Caco-2 (cell line): ENCODE measurements at regions not wholly inside any gene's neighbourhood (a gene's known extent, or its start where the extent isn't known, plus 50 kb on each side); places are given as distances from the start of the nearest gene placed in this dataset.

ENCODE experiments used
- BruUV-seq: library from RNA; stranded (reverse); fragments of 400-500 nt; replicated peaks from 2 replicates; lab custom pipeline; 2021; lab: Mats Ljungman, UMichigan
- CTCF ChIA-PET: fragments of 300-600 bp; sonication (Branson Sonifier 250); formaldehyde crosslinking; loops from one replicate; lab custom pipeline; 2022; ENCODE audit warnings: antibody characterized with exemption; lab: Charles Lee
- POLR2A ChIA-PET: fragments of 300-600 bp; sonication (Branson Sonifier 250); formaldehyde crosslinking; loops from one replicate; lab custom pipeline; 2022; ENCODE audit warnings: antibody characterized with exemption; lab: Charles Lee
- DNase-seq, 2 experiments: peaks; one replicate each; pipeline versions ENCODE4 v3.0.0 to v3.0.0-alpha.2; 2020 to 2022
- H3K27me3 ChIP-seq: replicated peaks from 2 replicates; pipeline ENCODE4 v1.6.0; 2011; ENCODE audit warnings: low read length; ENCODE audit not compliant: control insufficient read depth, insufficient read depth
- H3K36me3 ChIP-seq: 2 replicates; pipeline ENCODE4 v1.5.1; 2011; ENCODE audit warnings: low read length; ENCODE audit not compliant: control insufficient read depth, insufficient read depth
- H3K4me1 ChIP-seq: fragments of 250-450 bp; sonication (Bioruptor Pico); 2 replicates; pipeline ENCODE4 v1.5.1; 2020; ENCODE audit warnings: mild to moderate bottlenecking
- H3K4me3 ChIP-seq: 2 replicates; pipeline ENCODE4 v1.5.1; 2011; ENCODE audit warnings: low read depth, mild to moderate bottlenecking, control low read depth, low read length
- H3K9me3 ChIP-seq: fragments of 250-450 bp; sonication (Bioruptor Pico); 2 replicates; pipeline ENCODE4 v1.5.1; 2020; ENCODE audit warnings: mild to moderate bottlenecking, moderate library complexity
- H3K27ac Mint-ChIP-seq: one replicate; pipeline ENCODE4 v1.8.0; 2022; ENCODE audit warnings: mixed read lengths; ENCODE audit not compliant: unreplicated experiment
- H3K27me3 Mint-ChIP-seq: one replicate; pipeline ENCODE4 v1.8.0; 2022; ENCODE audit warnings: mixed read lengths; ENCODE audit not compliant: insufficient read depth, unreplicated experiment
- H3K36me3 Mint-ChIP-seq: one replicate; pipeline ENCODE4 v1.8.0; 2022; ENCODE audit warnings: mild to moderate bottlenecking, mixed read lengths; ENCODE audit not compliant: insufficient read depth, unreplicated experiment
- H3K4me1 Mint-ChIP-seq: one replicate; pipeline ENCODE4 v1.8.0; 2022; ENCODE audit warnings: low read depth, mixed read lengths; ENCODE audit not compliant: unreplicated experiment
- H3K4me3 Mint-ChIP-seq: one replicate; pipeline ENCODE4 v1.8.0; 2022; ENCODE audit warnings: mild to moderate bottlenecking, moderate library complexity, mixed read lengths; ENCODE audit not compliant: unreplicated experiment
- H3K9me3 Mint-ChIP-seq: one replicate; pipeline ENCODE4 v1.8.0; 2022; ENCODE audit warnings: mixed read lengths; ENCODE audit not compliant: unreplicated experiment
- CTCF ChIP-seq, 2 experiments: fragments of 200-600 bp in 1 of 2; IDR thresholded peaks; 1 replicate in 1 of 2; 2 replicates in 1 of 2; pipeline versions ENCODE4 v1.5.1 to v1.8.0; 2011 to 2022; ENCODE audit warnings: antibody characterized with exemption in 1 of 2, control low read depth in 1 of 2, inconsistent platforms in 1 of 2, low read depth in 1 of 2, low read length in 1 of 2, mild to moderate bottlenecking in 1 of 2, moderate library complexity in 1 of 2; ENCODE audit not compliant: insufficient read depth in 1 of 2, severe bottlenecking in 1 of 2, unreplicated experiment in 1 of 2
- intact Hi-C: fragments of 100-400 bp; cut with micrococcal nuclease; formaldehyde crosslinking; loops from one replicate; pipeline ENCODE4 v1.10.0; 2022; ENCODE audit not compliant: unreplicated experiment

- BruUV-seq, result no TSS peak
- Mint-ChIP-seq H3K27me3 (no peaks in the 10 kb centered on the region), H3K36me3 (no peaks in the 10 kb centered on the region), H3K9me3 (no peaks in the 10 kb centered on the region), H3K4me3 (no peak overlapping the region), H3K4me1 (no peaks in the 10 kb centered on the region), H3K27ac (no peak overlapping the region)
- H3K27me3 ChIP-seq, result no peaks in the 10 kb centered on the region
- H3K36me3 ChIP-seq, result no peaks in the 10 kb centered on the region
- POLR2A ChIA-PET, result no interaction called here
- no peak for TF ChIP-seq CTCF (IDR thresholded peaks at IDR 0.05; ENCODE audit: insufficient read depth in 1 of 2, low read depth in 1 of 2, low read length in 1 of 2, severe bottlenecking in 1 of 2, unreplicated experiment in 1 of 2)
- no peaks in the 10 kb centered on the region for H3K4me1 ChIP-seq
- H3K9me3 ChIP-seq, result no peaks in the 10 kb centered on the region
- DNase-seq, result no peak
- H3K4me3 ChIP-seq, result no peak overlapping the region
- CTCF ChIA-PET, result no interaction called here
- intact Hi-C loops, result no loop called here
These were observed 234.4 kb upstream of the ITM2A start for GRCh38 chrX:79601341-79602131.

GRCh38 chrX:79592259-79592658 lies 225.1 kb upstream of the ITM2A start:
- no peaks in the 10 kb centered on the region for H3K27me3 Mint-ChIP-seq
- no peak for DNase-seq
- no peak overlapping the region for H3K27ac Mint-ChIP-seq
- no peak for TF ChIP-seq CTCF (IDR thresholded peaks at IDR 0.05; ENCODE audit: insufficient read depth in 1 of 2, low read depth in 1 of 2, low read length in 1 of 2, severe bottlenecking in 1 of 2, unreplicated experiment in 1 of 2)
- intact Hi-C loops, result no loop called here
- CTCF ChIA-PET, result no interaction called here
- no peaks in the 10 kb centered on the region for H3K36me3 ChIP-seq
- no peak overlapping the region for H3K4me3 Mint-ChIP-seq
- no peak overlapping the region for H3K4me3 ChIP-seq
- POLR2A ChIA-PET, result no interaction called here
- H3K4me1 Mint-ChIP-seq, result no peaks in the 10 kb centered on the region
- no peaks in the 10 kb centered on the region for H3K4me1 ChIP-seq
- H3K9me3 ChIP-seq, result no peaks in the 10 kb centered on the region
- no peaks in the 10 kb centered on the region for H3K9me3 Mint-ChIP-seq
- BruUV-seq, result no TSS peak
- H3K36me3 Mint-ChIP-seq, result no peaks in the 10 kb centered on the region
- H3K27me3 ChIP-seq, result no peaks in the 10 kb centered on the region

GRCh38 chrX:79588233-79588632 lies 221.1 kb upstream of the ITM2A start:
- intact Hi-C loops, result no loop called here
- no peaks in the 10 kb centered on the region for H3K27me3 Mint-ChIP-seq
- CTCF ChIA-PET, result no interaction called here

More at GRCh38 chrX:79588233-79588632, 221.1 kb upstream of the ITM2A start:
- BruUV-seq, result no TSS peak
- H3K4me1 Mint-ChIP-seq, result no peaks in the 10 kb centered on the region
- TF ChIP-seq CTCF (IDR thresholded peaks at IDR 0.05; ENCODE audit: insufficient read depth in 1 of 2, low read depth in 1 of 2, low read length in 1 of 2, severe bottlenecking in 1 of 2, unreplicated experiment in 1 of 2), result no peak
- no peaks in the 10 kb centered on the region for H3K27me3 ChIP-seq
- no peaks in the 10 kb centered on the region for H3K36me3 ChIP-seq
- no peaks in the 10 kb centered on the region for H3K9me3 Mint-ChIP-seq
- no peaks in the 10 kb centered on the region for H3K9me3 ChIP-seq
- H3K4me1 ChIP-seq, result no peaks in the 10 kb centered on the region
- POLR2A ChIA-PET, result no interaction called here
- no peak overlapping the region for H3K4me3 ChIP-seq
- H3K36me3 Mint-ChIP-seq, result no peaks in the 10 kb centered on the region
- no peak for DNase-seq
- H3K4me3 Mint-ChIP-seq, result no peak overlapping the region
- H3K27ac Mint-ChIP-seq, result no peak overlapping the region
